NB4 (cell line): ENCODE measurements at regions not wholly inside any gene's neighbourhood (a gene's known extent, or its start where the extent isn't known, plus 50 kb on each side); places are given as distances from the start of the nearest gene placed in this dataset.

Experiments used
- DNase-seq: peaks from one replicate; pipeline ENCODE4 v3.0.0; 2010; ENCODE audit warnings: low read depth
- H3K4me3 ChIP-seq: one replicate; pipeline ENCODE4 v1.5.1; 2011; ENCODE audit warnings: mild to moderate bottlenecking, low read depth, low read length, moderate library complexity
- CTCF ChIP-seq: IDR thresholded peaks from one replicate; pipeline ENCODE4 v1.5.1; 2012; ENCODE audit warnings: low read depth, low read length
- MAX ChIP-seq: IDR thresholded peaks from 2 replicates; pipeline ENCODE4 v1.6.1; 2011; ENCODE audit warnings: low read depth, low read length
- MYC ChIP-seq: IDR thresholded peaks from 2 replicates; pipeline ENCODE4 v1.6.1; 2011; ENCODE audit warnings: low read depth, low read length
- POLR2A ChIP-seq: IDR thresholded peaks from 2 replicates; pipeline ENCODE4 v1.6.1; 2011; ENCODE audit warnings: mild to moderate bottlenecking; ENCODE audit not compliant: insufficient read length; ENCODE audit errors: extremely low read depth

- H3K4me3 ChIP-seq: no peak overlapping the region
- DNase-seq: no peak
- TF ChIP-seq POLR2A (no peak), CTCF (no peak), MYC (no peak), MAX (no peak)
Observed at GRCh38 chr2:193496786-193497185, 1302.1 kb upstream of the TMEFF2 start.

GRCh38 chr2:193482557-193482956 is 1287.8 kb upstream of the TMEFF2 start:
- DNase-seq: no peak
- TF ChIP-seq POLR2A (no peak), MYC (no peak), CTCF (no peak), MAX (no peak)
- H3K4me3 ChIP-seq: no peak overlapping the region

- no peak for TF ChIP-seq MAX
- TF ChIP-seq POLR2A: no peak
- no peak for TF ChIP-seq CTCF
- TF ChIP-seq MYC: no peak
- no peak overlapping the region for H3K4me3 ChIP-seq
- no peak for DNase-seq
Observed at GRCh38 chr2:193480187-193480586, 1285.5 kb upstream of the TMEFF2 start.

GRCh38 chr2:193476171-193476800 is 1281.6 kb upstream of the TMEFF2 start:
- H3K4me3 ChIP-seq: no peak overlapping the region
- no peak for TF ChIP-seq MYC
- no peak for TF ChIP-seq MAX
- no peak for TF ChIP-seq CTCF
- TF ChIP-seq POLR2A: no peak
- DNase-seq: no peak

GRCh38 chr2:193475038-193475437 is 1280.3 kb upstream of the TMEFF2 start:
- no peak for DNase-seq
- TF ChIP-seq MAX (no peak), MYC (no peak)
- no peak overlapping the region for H3K4me3 ChIP-seq

- DNase-seq: no peak
- no peak overlapping the region for H3K4me3 ChIP-seq
- TF ChIP-seq MYC: no peak
Observed at GRCh38 chr2:193469251-193469650, 1274.5 kb upstream of the TMEFF2 start.

GRCh38 chr2:193467276-193467987 is 1272.7 kb upstream of the TMEFF2 start:
- TF ChIP-seq MAX: no peak
- no peak for TF ChIP-seq POLR2A
- no peak for TF ChIP-seq MYC
- TF ChIP-seq CTCF: no peak
- DNase-seq: no peak
- no peak overlapping the region for H3K4me3 ChIP-seq
